Breast epithelium (tissue), 4 donors: ENCODE measurements at regions not wholly inside any gene's neighbourhood (a gene's known extent, or its start where the extent isn't known, plus 50 kb on each side); places are given as distances from the start of the nearest gene placed in this dataset.

Source experiments
- DNase-seq, 2 donors: peaks; one replicate each; pipeline ENCODE4 v3.0.0-alpha.2; 2019; ENCODE audit warnings: low spot score in 2 of 2
- H3K27ac ChIP-seq, 2 donors: fragments of 200-600 bp; sonication (generic) in 1 of 2; one replicate each; pipeline ENCODE4 v1.5.1; 2016 to 2019; ENCODE audit warnings: mild to moderate bottlenecking in 1 of 2
- H3K27me3 ChIP-seq, 2 donors: fragments of 200-600 bp; sonication (generic) in 1 of 2; one replicate each; pipeline versions ENCODE4 v1.5.1 to v1.6.0; 2017 to 2019; ENCODE audit warnings: control low read depth in 1 of 2, mild to moderate bottlenecking in 1 of 2
- H3K36me3 ChIP-seq: fragments of 200-600 bp; one replicate; pipeline ENCODE4 v1.5.1; 2019
- H3K4me1 ChIP-seq, 2 donors: fragments of 200-600 bp; sonication (generic); one replicate each; pipeline ENCODE4 v1.5.1; 2016 to 2019; ENCODE audit warnings: control low read depth in 1 of 2
- H3K4me3 ChIP-seq, 3 donors: fragments of 200-600 bp; sonication (generic); 1 replicate in 2 of 3; 2 replicates in 1 of 3; pipeline ENCODE4 v1.5.1; 2016 to 2019; ENCODE audit warnings: mild to moderate bottlenecking in 3 of 3, moderate library complexity in 2 of 3
- H3K9me3 ChIP-seq, 2 donors: fragments of 200-600 bp; sonication (generic) in 1 of 2; one replicate each; pipeline ENCODE4 v1.5.1; 2016 to 2019; ENCODE audit warnings: control low read depth in 1 of 2
- POLR2A ChIP-seq: fragments of 450-650 bp; IDR thresholded peaks from one replicate; pipeline ENCODE4 v1.6.1; 2016; ENCODE audit warnings: antibody characterized with exemption, mild to moderate bottlenecking, moderate library complexity
- POLR2AphosphoS5 ChIP-seq, 3 donors: sonication (generic); formaldehyde crosslinking; IDR thresholded peaks; one replicate each; pipeline ENCODE4 v1.6.1; 2017; ENCODE audit warnings: antibody characterized with exemption in 3 of 3
- intact Hi-C: fragments of 100-400 bp; cut with DNase I; formaldehyde crosslinking; loops from one replicate; pipeline ENCODE4 v1.15.1; 2023; ENCODE audit warnings: low total_unique reads
- TF ChIP-seq, protein P1 (sequence below), 3 donors: fragments of 450-650 bp; IDR thresholded peaks; one replicate each; pipeline ENCODE4 v1.5.1; 2016 to 2017; ENCODE audit warnings: antibody characterized with exemption in 3 of 3, mild to moderate bottlenecking in 3 of 3, moderate library complexity in 3 of 3

DNA sequence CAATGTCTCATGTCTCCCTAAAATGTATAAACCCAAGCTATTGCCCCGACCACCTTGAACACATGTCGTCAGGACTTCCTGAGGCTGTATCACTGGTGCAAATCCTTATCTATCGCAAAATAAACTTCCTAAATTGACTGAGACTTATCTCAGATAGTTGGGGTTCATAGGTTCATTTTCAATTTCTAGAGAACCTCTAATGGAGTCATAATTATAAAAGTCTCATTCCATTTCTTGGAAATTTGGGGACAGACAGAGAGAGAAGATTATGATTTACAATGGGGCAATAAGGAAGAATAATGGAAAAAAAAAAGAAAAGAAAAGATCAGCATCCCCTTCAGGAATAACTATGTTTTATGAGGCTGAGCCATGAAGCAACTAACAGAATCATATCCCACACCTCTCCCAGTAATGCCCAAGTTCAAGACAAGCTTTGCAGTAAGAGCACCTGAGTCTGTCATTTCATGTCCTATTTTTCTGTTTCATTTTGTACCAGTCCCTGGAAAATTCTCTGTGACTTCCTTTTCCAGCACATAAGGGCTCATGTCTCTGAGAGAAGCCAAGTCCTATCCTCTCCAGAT lies 70.0 kb upstream of the ETS2 start:
- Histone ChIP-seq H3K4me1 (no peaks in the 10 kb centered on the region), H3K27me3 (peaks cover 0 to 6% of the 10 kb centered on the region in 2 donors)
- no peak for TF ChIP-seq POLR2AphosphoS5 (IDR thresholded peaks at IDR 0.05)
- TF ChIP-seq, protein P1, sequence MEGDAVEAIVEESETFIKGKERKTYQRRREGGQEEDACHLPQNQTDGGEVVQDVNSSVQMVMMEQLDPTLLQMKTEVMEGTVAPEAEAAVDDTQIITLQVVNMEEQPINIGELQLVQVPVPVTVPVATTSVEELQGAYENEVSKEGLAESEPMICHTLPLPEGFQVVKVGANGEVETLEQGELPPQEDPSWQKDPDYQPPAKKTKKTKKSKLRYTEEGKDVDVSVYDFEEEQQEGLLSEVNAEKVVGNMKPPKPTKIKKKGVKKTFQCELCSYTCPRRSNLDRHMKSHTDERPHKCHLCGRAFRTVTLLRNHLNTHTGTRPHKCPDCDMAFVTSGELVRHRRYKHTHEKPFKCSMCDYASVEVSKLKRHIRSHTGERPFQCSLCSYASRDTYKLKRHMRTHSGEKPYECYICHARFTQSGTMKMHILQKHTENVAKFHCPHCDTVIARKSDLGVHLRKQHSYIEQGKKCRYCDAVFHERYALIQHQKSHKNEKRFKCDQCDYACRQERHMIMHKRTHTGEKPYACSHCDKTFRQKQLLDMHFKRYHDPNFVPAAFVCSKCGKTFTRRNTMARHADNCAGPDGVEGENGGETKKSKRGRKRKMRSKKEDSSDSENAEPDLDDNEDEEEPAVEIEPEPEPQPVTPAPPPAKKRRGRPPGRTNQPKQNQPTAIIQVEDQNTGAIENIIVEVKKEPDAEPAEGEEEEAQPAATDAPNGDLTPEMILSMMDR (IDR thresholded peaks at IDR 0.05): no peak
- TF ChIP-seq POLR2A: no peak

DNA sequence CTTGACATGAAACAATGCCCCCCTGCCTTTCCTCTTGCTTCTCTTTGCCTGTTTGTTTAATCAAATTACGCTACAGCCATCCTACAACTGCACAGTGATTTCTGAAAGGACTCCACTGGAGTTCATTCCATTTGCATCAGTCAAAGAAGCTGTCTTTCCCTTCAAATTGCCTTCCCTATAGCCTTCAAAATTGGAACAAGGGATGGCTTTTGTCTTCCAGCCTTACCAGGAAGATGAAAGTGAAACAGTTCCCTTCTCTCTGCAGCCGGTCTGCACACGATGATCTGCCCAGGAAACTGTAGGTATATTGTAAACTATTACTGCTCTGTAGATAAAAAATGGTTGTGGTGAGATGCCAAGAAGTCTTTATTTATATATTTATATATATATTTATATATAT lies 65.6 kb upstream of the ETS2 start:
- Histone ChIP-seq H3K27ac (no peak overlapping the region), H3K9me3 (no peaks in the 10 kb centered on the region), H3K36me3 (no peaks in the 10 kb centered on the region), H3K4me3 (no peak overlapping the region), H3K27me3 (no peaks in the 10 kb centered on the region), H3K4me1 (no peaks in the 10 kb centered on the region)
- TF ChIP-seq POLR2AphosphoS5 (IDR thresholded peaks at IDR 0.05) (no peak), POLR2A (no peak)
- TF ChIP-seq, protein P1 (IDR thresholded peaks at IDR 0.05): no peak
- no peak for DNase-seq
- intact Hi-C loops: no loop called here

More for the DNA sequence above, 70.0 kb upstream of the ETS2 start:
- no peaks in the 10 kb centered on the region for H3K36me3 ChIP-seq
- intact Hi-C loops: loop anchor here (10.0 kb wide), 1 partner anchor 389 kb away; no protein-coding TSS in a partner anchor
- no peaks in the 10 kb centered on the region for H3K9me3 ChIP-seq
- H3K4me3 ChIP-seq: no peak overlapping the region
- H3K27ac ChIP-seq: no peak overlapping the region
- DNase-seq: no peak

DNA sequence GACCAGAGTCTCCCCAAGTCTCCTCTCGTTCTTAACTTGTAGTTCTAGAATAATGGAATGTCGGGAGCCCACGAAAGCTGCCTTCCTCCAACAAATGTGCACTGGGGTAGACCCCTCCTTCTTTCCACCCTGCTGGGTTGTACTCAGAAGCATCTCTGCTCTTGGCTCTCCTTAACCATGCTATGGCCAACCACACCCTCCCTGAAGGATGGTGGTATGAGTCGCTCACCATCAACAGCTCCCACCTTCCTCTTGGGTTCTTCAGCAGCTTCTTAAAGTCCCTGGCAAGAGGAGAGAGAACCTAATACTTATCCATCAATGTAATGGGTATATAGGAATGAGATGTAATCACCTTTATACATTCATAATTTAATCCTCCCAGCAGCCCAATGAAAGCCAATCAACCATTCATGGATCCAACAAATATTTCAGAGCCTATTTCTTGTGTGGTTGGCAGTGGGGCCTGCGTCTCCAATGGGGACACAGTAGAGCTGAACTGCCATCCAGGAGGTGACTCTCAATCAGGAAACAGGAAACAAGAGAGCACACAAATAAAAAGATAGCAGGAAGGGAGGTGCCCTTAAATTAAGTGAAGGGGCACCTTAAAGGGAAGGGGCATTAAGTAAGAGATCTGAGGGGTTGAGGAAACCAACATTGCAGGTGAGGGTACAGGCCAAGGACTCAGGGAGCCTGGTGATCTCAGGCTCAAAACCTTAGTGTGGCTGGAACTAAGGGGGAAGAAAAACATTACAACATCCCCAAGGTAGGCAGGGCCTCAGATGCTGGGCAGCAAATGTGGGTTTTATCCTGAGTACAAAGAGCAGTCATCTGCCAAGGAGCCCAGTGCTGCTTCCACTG lies 64.4 kb upstream of the ETS2 start:
- H3K4me1 ChIP-seq: no peaks in the 10 kb centered on the region
- H3K9me3 ChIP-seq: no peaks in the 10 kb centered on the region
- intact Hi-C loops: no loop called here
- TF ChIP-seq, protein P1 (IDR thresholded peaks at IDR 0.05): no peak
- no peak for TF ChIP-seq POLR2AphosphoS5 (IDR thresholded peaks at IDR 0.05)
- TF ChIP-seq POLR2A: no peak
- no peak for DNase-seq
- H3K27ac ChIP-seq: no peak overlapping the region
- H3K4me3 ChIP-seq: no peak overlapping the region
- no peaks in the 10 kb centered on the region for H3K27me3 ChIP-seq
- no peaks in the 10 kb centered on the region for H3K36me3 ChIP-seq

DNA sequence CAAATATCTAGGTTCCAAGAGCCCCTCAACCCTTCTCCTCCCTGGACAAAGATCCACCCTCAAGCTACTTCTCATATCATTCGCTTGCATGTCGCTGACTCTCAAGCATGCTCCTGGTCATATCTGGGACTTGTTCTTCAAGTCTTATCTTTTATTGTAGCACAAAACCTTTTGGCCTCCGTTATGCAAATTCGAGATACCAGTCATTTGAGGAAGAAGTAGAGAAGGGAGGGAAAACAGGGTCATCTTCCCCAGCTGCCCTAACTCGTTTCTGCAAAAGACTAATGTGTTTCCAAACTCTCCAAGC lies 63.8 kb upstream of the ETS2 start:
- Histone ChIP-seq H3K9me3 (no peaks in the 10 kb centered on the region), H3K4me1 (no peaks in the 10 kb centered on the region), H3K27ac (no peak overlapping the region), H3K36me3 (no peaks in the 10 kb centered on the region), H3K27me3 (no peaks in the 10 kb centered on the region), H3K4me3 (no peak overlapping the region)
- no peak for DNase-seq
- intact Hi-C loops: no loop called here
- TF ChIP-seq POLR2AphosphoS5 (IDR thresholded peaks at IDR 0.05): no peak

DNA sequence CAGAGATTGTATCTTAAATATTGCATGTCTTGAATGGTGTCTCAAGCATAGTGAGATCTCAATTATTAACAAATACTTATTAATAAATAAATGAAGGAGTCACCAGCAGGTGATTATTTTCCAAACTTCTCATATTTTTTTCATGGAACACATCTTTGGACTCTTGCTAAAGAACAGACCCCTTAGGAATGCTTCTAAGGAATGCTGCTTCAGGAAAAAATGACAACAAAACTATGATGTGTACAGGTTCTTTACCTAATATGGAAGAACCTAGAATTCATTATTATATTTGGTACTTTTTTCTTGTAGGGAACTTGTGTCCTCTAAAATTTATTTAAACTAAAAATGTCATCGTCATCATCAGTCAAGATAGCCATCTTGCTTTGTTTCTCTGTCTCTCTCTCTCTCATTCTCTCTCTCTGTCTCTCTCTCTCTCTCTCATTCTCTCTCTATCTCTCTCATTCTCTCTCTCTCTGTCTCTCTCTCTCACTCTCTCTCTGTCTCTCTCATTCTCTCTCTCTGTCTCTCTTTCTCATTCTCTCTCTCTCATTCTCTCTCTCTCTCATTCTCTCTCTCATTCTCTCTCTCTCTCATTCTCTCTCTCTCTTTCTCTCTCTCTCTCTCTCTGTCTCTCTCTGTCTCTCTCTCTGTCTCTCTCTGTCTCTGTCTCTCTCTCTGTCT lies 63.0 kb upstream of the ETS2 start:
- no peak for DNase-seq
- intact Hi-C loops: no loop called here
- TF ChIP-seq, protein P1 (IDR thresholded peaks at IDR 0.05): no peak
- TF ChIP-seq POLR2AphosphoS5 (IDR thresholded peaks at IDR 0.05) (no peak), POLR2A (no peak)
- Histone ChIP-seq H3K27me3 (no peaks in the 10 kb centered on the region), H3K36me3 (no peaks in the 10 kb centered on the region), H3K4me3 (no peak overlapping the region), H3K4me1 (no peaks in the 10 kb centered on the region), H3K9me3 (no peaks in the 10 kb centered on the region), H3K27ac (no peak overlapping the region)
